Stimulated activated CD8-positive, alpha-beta memory T cell treated with anti-CD3 and anti-CD28 coated beads, Interleukin-4, amount 100 ng/mL, for 48 hours (primary cell): ENCODE measurements at regions not wholly inside any gene's neighbourhood (a gene's known extent, or its start where the extent isn't known, plus 50 kb on each side); places are given as distances from the start of the nearest gene placed in this dataset.
"Not testable (repeated sequence)": the region's sequence is repeated elsewhere in the genome, so short reads cannot be mapped to it uniquely, and the experiment has no call there.

Experiments used
- DNase-seq: peaks from one replicate; pipeline ENCODE4 v3.0.0-alpha.2; 2020

- DNase-seq: not testable (repeated sequence)
Observed at GRCh38 chrY:11156846-11157245, 1544.2 kb upstream of the USP9Y start.

DNA sequence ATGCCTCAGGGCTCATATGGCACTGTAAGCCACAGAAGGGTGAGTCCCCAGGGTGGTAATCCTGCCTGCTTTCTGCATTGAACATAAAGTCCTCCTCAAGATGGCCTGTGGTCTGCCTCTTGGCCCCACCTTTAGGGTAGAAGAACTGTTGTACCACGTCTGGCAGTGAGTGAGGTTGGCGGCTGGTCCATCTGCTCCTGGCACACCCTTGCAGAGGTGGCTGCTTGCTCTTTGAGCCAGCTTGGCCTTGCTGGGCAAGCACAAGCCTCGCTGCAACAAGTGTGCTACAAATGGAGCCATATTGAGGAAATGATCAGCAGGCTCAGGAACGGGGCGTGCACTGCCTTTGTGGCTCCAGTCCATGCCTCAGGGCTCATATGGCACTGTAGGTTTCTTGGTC lies 1524.0 kb upstream of the USP9Y start:
- DNase-seq: not testable (repeated sequence)

DNA sequence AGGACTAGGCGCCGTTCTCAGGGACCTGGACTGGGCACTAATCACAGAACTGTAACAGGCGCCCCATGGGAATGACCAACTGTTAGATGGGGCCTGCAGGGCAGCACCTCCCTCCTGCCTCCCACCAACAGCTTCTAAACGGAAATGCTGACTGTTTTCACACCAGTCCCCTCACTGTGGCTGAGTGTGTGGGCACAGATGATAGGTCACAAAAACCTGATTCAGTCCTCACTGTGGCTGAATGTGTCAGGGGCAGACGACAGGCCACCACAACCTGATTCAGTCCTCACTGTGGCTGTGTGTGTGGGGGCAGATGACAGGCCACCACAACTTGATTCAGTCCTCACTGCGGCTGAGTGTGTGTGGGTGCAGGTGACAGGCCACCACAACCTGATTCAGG lies 1499.9 kb upstream of the USP9Y start:
- DNase-seq: peak; percentile 26

DNA sequence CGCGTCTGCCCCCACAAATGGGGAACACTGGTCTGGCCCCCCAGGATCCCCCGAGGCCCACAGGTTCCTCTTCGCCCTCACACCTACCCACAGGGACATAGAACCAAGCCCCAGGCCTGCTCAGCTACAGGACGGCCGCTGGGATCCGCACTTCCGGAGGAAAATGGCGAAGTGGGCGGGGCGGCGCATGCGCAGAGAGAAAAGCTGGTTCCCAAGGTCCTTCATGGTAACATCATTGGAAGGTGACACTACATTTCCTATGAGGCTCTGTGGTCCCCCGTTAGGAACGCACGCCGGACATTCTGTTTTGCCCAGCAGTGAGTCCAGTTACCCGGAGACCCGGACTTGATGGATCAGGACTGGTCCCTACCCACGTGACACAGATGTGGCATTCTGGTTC lies 1486.2 kb upstream of the USP9Y start:
- peak; percentile 24 for DNase-seq
